ENCODE measurements at regions not wholly inside any gene's neighbourhood (a gene's known extent, or its start where the extent isn't known, plus 50 kb on each side); places are given as distances from the start of the nearest gene placed in this dataset.
"Not testable (repeated sequence)": the region's sequence is repeated elsewhere in the genome, so short reads cannot be mapped to it uniquely, and the experiment has no call there.

DNA sequence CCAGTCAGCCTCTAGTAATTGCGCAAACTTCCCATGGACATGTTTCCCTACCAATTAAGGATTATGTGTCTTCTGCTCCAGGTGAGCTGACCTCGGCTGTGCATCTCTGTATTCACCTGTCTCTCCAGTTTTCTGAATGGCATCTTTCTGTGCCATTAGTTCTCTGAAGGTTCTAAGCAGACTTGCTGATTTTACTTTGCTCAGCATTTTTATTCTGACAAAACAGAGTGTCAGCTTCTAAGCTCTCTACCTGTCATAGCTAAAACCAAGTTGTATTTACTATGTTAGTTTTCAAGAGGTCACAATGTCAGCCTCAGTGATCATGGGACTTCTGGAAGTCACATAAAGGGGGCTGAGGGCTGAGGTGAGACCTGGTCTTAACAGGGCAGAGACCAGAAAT is 116.0 kb upstream of the HSFY2 start:
- TF ChIP-seq, protein P1, sequence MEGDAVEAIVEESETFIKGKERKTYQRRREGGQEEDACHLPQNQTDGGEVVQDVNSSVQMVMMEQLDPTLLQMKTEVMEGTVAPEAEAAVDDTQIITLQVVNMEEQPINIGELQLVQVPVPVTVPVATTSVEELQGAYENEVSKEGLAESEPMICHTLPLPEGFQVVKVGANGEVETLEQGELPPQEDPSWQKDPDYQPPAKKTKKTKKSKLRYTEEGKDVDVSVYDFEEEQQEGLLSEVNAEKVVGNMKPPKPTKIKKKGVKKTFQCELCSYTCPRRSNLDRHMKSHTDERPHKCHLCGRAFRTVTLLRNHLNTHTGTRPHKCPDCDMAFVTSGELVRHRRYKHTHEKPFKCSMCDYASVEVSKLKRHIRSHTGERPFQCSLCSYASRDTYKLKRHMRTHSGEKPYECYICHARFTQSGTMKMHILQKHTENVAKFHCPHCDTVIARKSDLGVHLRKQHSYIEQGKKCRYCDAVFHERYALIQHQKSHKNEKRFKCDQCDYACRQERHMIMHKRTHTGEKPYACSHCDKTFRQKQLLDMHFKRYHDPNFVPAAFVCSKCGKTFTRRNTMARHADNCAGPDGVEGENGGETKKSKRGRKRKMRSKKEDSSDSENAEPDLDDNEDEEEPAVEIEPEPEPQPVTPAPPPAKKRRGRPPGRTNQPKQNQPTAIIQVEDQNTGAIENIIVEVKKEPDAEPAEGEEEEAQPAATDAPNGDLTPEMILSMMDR (IDR thresholded peaks at IDR 0.05): no peak
- TF ChIP-seq POLR2A (IDR thresholded peaks at IDR 0.05): no peak
- TF ChIP-seq POLR2AphosphoS5 (IDR thresholded peaks at IDR 0.05): no peak
- no peaks in the 10 kb centered on the region for H3K4me1 ChIP-seq (replicated peaks)
- no peaks in the 10 kb centered on the region for H3K27me3 ChIP-seq (replicated peaks; ENCODE audit: insufficient read depth)
- H3K36me3 ChIP-seq: no peaks in the 10 kb centered on the region
- no peak overlapping the region for H3K27ac ChIP-seq
- intact Hi-C loops (cut with DNase I): no loop called here
- no peak overlapping the region for H3K4me3 ChIP-seq
- 88% methylated on average over 2 of the region's 2 CpGs for WGBS
- DNase-seq (ENCODE audit: low spot score): no peak
- no peaks in the 10 kb centered on the region for H3K9me3 ChIP-seq

DNA sequence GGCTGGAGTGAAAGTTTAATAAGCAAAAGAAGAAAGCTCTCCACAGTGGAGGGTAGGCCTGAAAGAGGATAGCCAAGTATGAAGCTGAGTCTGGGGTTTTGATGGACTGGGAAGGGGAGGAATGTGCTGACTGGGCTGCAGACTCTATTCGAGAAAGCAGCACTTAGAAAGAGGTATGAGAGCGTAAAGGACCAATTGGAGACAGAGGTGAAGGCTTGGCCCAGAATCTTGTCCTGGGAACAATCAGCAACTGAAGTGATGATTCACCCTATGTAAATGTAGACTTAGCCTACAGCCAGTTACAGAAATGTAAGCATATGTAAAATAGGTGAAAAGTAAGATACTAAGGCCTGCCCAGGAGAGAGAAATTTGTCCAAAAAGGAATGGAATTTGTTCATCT is 111.2 kb upstream of the HSFY2 start:
- WGBS: 90% methylated on average over 2 of the region's 2 CpGs
- H3K4me3 ChIP-seq: no peak overlapping the region
- no peak for DNase-seq (ENCODE audit: low spot score)
- TF ChIP-seq POLR2A (IDR thresholded peaks at IDR 0.05): no peak
- TF ChIP-seq, protein P1 (IDR thresholded peaks at IDR 0.05): no peak
- no peak for TF ChIP-seq POLR2AphosphoS5 (IDR thresholded peaks at IDR 0.05)
- no peaks in the 10 kb centered on the region for H3K27me3 ChIP-seq (replicated peaks; ENCODE audit: insufficient read depth)
- no peaks in the 10 kb centered on the region for H3K4me1 ChIP-seq (replicated peaks)
- H3K9me3 ChIP-seq: no peaks in the 10 kb centered on the region
- intact Hi-C loops (cut with DNase I): no loop called here
- no peak overlapping the region for H3K27ac ChIP-seq
- H3K36me3 ChIP-seq: no peaks in the 10 kb centered on the region

DNA sequence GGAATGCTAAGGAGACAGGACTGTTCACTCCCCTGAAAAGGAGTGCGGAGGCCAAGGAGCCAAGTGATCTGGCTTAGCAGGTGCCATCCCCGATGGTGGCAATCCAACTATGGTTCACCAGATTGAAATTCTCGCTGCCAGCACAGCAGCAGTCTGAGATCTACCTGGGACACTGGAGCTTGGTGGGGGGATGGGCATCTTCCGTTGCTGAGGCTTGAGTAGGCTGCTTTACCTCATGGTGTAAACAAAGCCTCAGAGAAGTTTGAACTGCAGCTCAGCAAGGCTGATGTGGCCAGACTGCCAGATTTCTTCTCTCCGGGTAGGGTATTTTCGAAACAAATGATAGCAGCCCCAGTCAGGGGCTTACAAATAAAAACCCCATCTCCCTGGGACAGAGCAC is 95.6 kb upstream of the HSFY2 start:
- DNase-seq (ENCODE audit: low spot score); H3K27me3 ChIP-seq (replicated peaks; ENCODE audit: insufficient read depth); H3K4me1 ChIP-seq (replicated peaks); H3K27ac ChIP-seq; intact Hi-C loops (cut with DNase I); H3K9me3 ChIP-seq; H3K4me3 ChIP-seq; H3K36me3 ChIP-seq: not testable (repeated sequence)
- no CpG with 5 or more reads among the region's 6 CpGs for WGBS

DNA sequence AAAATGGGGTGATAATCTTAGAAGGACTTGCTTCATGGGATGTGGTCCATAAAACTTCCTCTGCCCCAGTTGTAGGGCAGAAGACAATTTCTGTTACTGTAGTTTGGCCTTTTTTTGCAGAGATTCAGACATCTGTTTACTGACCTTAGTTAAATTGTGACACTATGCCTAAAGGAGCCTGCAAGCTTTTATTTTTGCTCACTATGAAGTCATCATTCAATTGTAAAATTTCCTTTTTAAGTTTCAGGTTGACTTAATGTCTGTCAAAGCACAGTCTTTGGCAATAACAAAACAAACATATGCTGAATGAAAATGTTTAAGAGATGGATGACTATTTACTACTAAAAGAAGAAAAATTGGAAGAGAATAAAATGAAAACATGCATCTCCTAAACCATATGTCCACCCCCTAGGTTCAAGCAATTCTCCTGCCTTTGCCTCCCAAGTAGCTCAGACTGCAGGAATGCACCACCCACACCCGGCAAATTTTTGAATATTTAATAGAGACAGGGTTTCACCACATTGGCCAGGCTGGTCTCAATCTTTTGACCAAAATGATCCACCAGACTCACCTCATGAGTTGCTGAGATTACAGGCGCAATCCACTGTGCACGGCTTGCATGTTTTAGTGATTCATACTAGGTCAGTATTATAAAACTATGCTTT is 93.5 kb upstream of the HSFY2 start:
- WGBS: no CpG with 5 or more reads among the region's 3 CpGs
- H3K9me3 ChIP-seq; DNase-seq (ENCODE audit: low spot score); H3K4me3 ChIP-seq; H3K27me3 ChIP-seq (replicated peaks; ENCODE audit: insufficient read depth); H3K27ac ChIP-seq; H3K4me1 ChIP-seq (replicated peaks); H3K36me3 ChIP-seq; intact Hi-C loops (cut with DNase I): not testable (repeated sequence)

DNA sequence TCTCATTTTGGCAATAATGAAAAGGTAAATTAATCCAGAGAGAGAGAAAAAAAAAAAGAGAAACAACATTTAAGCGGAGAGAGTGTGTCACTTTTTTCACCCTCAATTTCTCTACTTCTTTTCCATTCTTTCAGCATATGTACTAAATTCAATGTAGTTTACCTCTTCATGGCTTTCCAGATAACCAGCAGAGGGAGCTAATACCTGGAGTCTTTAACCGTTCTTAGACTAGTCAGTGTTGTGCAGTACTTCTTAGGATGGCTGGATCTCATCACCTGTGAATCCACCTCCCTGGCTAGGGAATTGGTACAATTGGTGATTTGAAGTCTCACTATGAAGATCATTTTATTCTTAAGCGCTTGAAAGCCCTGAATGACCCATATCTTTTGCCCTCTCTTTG is 87.3 kb upstream of the HSFY2 start:
- H3K36me3 ChIP-seq; DNase-seq (ENCODE audit: low spot score); H3K27ac ChIP-seq; intact Hi-C loops (cut with DNase I); H3K4me3 ChIP-seq; H3K4me1 ChIP-seq (replicated peaks); H3K9me3 ChIP-seq; H3K27me3 ChIP-seq (replicated peaks; ENCODE audit: insufficient read depth): not testable (repeated sequence)
- no CpG with 5 or more reads among the region's 3 CpGs for WGBS

DNA sequence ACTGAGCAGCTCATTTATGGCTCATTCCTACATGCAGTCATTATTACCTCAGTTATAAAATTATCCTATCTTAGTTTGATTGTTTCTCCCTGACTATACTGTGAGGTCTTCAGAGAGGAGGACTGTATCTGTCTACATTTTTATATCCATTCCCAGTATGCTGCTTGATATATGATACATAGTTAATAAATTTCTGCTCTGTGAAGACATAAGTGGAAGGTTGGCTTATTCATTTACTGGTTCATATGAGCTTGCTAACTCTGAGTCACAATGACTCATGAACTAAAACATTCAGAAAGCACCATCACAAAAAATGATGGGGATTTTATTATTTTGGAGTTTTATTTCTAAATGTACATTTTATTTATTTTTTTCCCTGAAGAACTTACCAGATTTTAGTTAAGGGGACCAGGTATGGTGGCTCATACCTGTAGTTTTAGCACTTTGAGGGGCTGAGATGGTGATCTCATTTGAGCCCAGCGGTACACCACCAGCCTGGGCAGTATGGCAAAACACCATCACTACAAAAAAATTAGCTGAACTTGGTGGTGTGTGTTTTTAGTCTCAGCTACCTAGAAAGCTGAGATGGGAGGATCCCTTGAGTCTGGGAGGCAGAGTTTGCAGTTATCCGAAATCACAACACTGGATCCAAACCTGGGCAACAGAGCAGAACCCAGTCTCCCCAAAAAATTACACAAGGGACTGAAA is 85.1 kb upstream of the HSFY2 start:
- H3K9me3 ChIP-seq; DNase-seq (ENCODE audit: low spot score); H3K4me3 ChIP-seq; H3K4me1 ChIP-seq (replicated peaks); H3K27me3 ChIP-seq (replicated peaks; ENCODE audit: insufficient read depth); H3K36me3 ChIP-seq; intact Hi-C loops (cut with DNase I); H3K27ac ChIP-seq: not testable (repeated sequence)
- WGBS: no CpG with 5 or more reads among the region's 2 CpGs

DNA sequence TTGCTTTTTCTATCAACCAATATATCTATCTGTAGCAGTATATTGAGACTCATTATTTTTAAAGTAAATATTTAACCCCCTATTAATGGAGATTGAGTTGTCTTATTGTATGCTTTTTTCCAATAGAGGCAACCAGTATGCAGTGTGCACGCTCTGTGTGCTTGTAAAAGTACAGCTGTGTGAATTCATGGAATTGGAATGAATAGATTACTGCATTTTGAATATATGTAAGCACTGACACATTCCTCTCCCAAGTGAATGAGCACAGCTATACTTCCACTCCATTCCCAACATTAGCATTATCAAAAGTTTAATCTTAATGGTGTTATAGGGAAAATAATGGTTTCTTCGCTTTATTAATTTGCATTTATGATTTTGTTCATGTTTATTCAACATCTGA is 81.6 kb upstream of the HSFY2 start:
- no CpG with 5 or more reads among the region's 2 CpGs for WGBS
- intact Hi-C loops (cut with DNase I): not testable (repeated sequence)

DNA sequence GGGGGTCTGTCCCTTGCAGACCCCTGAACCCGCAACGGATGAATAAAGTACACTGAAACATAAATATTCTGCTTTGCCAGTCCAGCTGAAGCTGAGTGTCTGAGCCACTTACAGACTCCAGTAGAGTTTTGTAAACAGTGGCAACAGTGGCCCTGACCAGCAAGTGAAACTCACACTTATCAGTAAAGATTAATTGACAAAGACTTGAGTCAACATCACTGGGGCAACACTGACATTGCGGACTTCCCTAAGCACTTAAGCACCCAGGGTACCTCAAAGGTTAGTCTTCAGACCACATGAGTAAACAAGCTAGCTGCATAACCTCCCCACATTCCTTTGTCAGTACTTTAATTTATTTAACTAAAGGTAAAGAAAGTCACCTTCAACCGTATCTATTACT is 79.8 kb upstream of the HSFY2 start:
- H3K4me1 ChIP-seq (replicated peaks); H3K36me3 ChIP-seq; DNase-seq (ENCODE audit: low spot score); H3K27me3 ChIP-seq (replicated peaks; ENCODE audit: insufficient read depth); H3K4me3 ChIP-seq; H3K27ac ChIP-seq; H3K9me3 ChIP-seq; intact Hi-C loops (cut with DNase I): not testable (repeated sequence)
- no CpG with 5 or more reads among the region's 4 CpGs for WGBS

More for the DNA sequence above, 81.6 kb upstream of the HSFY2 start:
- not testable (repeated sequence) for DNase-seq (ENCODE audit: low spot score); H3K4me3 ChIP-seq; H3K27ac ChIP-seq; H3K4me1 ChIP-seq (replicated peaks); H3K36me3 ChIP-seq; H3K27me3 ChIP-seq (replicated peaks; ENCODE audit: insufficient read depth); H3K9me3 ChIP-seq

DNA sequence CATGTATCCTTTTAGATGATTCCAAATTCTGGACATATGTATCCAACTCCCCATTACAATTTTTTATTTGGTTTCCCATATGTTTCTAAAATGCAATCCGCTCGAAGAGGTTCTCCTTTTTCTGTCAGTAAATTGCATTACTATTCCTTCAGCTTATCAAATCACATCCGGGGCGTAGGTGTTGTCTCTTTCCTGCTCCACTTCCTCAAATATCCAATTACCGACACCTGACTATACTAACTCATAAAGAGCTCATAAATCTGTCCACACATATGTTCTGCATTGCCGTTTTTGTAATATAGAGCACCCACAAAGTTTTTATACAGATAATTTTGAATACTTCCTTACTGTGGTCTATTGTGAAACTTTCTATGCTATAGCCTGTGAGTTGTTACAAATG is 63.1 kb upstream of the HSFY2 start:
- intact Hi-C loops (cut with DNase I); H3K4me1 ChIP-seq (replicated peaks); H3K4me3 ChIP-seq; H3K27ac ChIP-seq; H3K27me3 ChIP-seq (replicated peaks; ENCODE audit: insufficient read depth); H3K9me3 ChIP-seq; H3K36me3 ChIP-seq; DNase-seq (ENCODE audit: low spot score): not testable (repeated sequence)
- no CpG with 5 or more reads among the region's 6 CpGs for WGBS
